ENCODE measurements at regions not wholly inside any gene's neighbourhood (a gene's known extent, or its start where the extent isn't known, plus 50 kb on each side); places are given as distances from the start of the nearest gene placed in this dataset.

DNA sequence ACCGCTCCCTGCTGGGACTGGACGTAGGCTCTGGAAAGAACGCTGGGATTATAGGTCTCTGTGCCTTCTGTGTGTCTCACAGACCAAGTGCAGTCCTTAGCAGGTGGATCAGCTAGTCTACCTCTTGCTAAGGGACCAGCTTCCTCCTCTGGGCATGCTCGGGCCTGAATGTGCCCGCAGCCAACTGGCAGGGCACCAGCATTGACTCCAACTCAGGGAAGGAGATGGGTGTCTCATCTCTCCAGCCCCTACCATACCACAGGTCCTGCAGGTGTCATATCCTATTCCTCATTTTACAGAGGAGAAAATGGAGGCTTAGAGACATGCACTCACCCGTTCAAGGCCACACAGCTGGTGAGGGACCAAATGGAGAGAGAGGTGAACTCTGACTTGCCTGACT, 340.2 kb downstream of the PTPRU start:
- no peak for TF ChIP-seq CTCF (IDR thresholded peaks at IDR 0.05; ENCODE audit: insufficient read depth, low read depth, low read length, missing control alignments)
- H3K4me3 ChIP-seq (ENCODE audit: low read length) = no peak overlapping the region
- DNase-seq (ENCODE audit: low read depth) = peak; percentile 93

- no peak overlapping the region for H3K4me3 ChIP-seq (ENCODE audit: low read length)
- no peak for TF ChIP-seq CTCF (IDR thresholded peaks at IDR 0.05; ENCODE audit: insufficient read depth, low read depth, low read length, missing control alignments)
- no peak for DNase-seq (ENCODE audit: low read depth)
Observed at GRCh38 chr1:29575826-29576225, 339.5 kb downstream of the PTPRU start.

DNA sequence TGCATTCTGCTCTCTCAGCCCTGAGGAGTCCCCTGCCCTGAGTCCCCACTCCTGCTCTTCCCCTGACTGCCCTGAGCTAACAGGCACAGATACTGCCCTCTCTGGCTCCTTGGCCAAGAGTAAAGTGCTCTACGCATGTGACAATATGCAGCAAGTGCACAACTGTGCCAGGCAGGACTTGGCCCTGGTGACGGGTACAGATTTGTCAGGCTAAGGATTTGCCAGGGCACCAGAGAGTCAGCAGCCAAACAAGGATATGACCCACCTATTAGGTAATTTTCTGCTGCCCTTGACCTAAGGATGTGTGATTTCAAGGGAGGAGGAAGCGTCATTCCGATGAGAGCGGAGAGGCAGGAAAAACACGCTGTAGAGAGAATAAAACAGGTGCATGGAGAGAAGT, 339.0 kb downstream of the PTPRU start:
- H3K4me3 ChIP-seq (ENCODE audit: low read length) = no peak overlapping the region
- DNase-seq (ENCODE audit: low read depth) = peak; percentile 50
- TF ChIP-seq CTCF (IDR thresholded peaks at IDR 0.05; ENCODE audit: insufficient read depth, low read depth, low read length, missing control alignments) = no peak

DNA sequence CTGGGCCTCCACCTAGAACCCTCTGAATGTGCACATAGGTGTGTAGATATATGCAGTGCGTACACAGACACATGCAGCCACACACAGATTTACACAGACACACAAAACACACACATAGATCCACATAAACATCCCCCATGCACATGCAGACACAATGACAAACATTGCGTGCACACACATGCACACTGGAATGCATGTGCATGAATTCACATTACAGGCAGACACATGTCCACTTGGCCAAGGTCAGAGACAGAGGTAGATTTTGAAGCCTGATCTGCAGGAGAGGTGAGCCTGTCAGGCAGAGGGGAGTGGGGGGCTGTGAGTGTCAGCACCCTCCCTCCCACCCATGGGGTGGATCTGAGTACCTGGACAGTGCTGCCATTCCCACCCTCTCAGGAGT, 338.5 kb downstream of the PTPRU start:
- no peak overlapping the region for H3K4me3 ChIP-seq (ENCODE audit: low read length)
- TF ChIP-seq CTCF (IDR thresholded peaks at IDR 0.05; ENCODE audit: insufficient read depth, low read depth, low read length, missing control alignments) = no peak
- peak; percentile 54 for DNase-seq (ENCODE audit: low read depth)

DNA sequence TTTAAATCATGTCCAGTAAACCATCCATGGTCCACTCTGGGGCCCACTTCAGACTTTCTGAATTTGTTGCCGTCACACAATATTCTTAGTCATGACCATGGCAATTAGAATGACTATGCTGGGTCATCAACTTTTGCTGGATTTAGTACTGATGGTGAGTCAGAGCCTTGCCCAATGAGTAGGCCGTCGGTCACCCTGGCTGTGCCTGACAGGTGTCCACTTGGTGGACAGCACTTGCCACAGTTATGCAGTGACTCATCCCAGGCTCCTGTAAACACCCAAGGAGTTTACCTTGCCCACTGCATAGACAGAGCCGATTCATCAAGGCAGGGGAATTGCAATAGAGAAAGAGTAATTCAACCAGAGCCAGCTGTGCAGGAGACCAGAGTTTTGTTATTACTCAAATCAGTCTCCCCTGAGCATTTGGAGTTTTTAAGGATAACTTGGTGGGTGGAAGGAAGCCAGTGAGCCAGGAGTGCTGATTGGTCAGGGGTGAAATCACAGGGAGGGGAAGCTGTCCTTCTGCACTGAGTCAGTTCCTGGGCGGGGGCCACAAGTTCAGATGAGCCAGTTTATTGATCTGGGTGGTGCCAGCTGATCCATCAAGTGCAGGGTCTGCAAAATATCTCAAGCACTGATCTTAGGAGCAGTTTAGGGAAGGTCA, 333.8 kb downstream of the PTPRU start:
- DNase-seq (ENCODE audit: low read depth) = peak; percentile 97
- no peak for TF ChIP-seq CTCF (IDR thresholded peaks at IDR 0.05; ENCODE audit: insufficient read depth, low read depth, low read length, missing control alignments)
- no peak overlapping the region for H3K4me3 ChIP-seq (ENCODE audit: low read length)

DNA sequence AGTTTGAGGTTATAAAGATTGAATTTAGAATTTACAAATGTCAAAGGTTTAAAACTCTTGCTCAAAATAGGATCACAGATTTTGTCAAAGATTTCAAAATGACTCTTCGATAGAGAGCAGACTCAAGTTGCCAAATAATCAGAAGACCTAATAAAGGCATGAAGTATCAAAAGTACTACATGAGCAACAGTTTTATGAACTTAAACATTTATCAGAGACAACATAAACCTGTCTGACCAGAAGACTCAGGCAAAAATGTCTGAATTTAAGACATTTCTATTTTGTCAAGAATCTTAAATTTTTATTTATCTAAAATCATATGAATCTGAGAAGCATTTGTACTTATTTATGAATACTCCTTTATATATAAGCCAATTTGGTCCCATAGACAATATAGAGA, 330.9 kb downstream of the PTPRU start:
- no peak for DNase-seq (ENCODE audit: low read depth)
- no peak overlapping the region for H3K4me3 ChIP-seq (ENCODE audit: low read length)
- TF ChIP-seq CTCF (IDR thresholded peaks at IDR 0.05; ENCODE audit: insufficient read depth, low read depth, low read length, missing control alignments) = no peak

GRCh38 chr1:29565490-29565889, 329.2 kb downstream of the PTPRU start:
- DNase-seq (ENCODE audit: low read depth) = no peak
- H3K4me3 ChIP-seq (ENCODE audit: low read length) = no peak overlapping the region
- TF ChIP-seq CTCF (IDR thresholded peaks at IDR 0.05; ENCODE audit: insufficient read depth, low read depth, low read length, missing control alignments) = no peak

All from epithelial cell of esophagus (primary cell).